Right lobe of liver (tissue), 6 donors: ENCODE measurements at regions not wholly inside any gene's neighbourhood (a gene's known extent, or its start where the extent isn't known, plus 50 kb on each side); places are given as distances from the start of the nearest gene placed in this dataset.

Source experiments
- ATAC-seq, 4 donors: fragments of 200-7000 bp; cut with Tn5 transposase; one replicate each; pipeline ENCODE4 v1.9.1; 2020; ENCODE audit warnings: mild to moderate bottlenecking in 4 of 4, moderate library complexity in 4 of 4
- DNase-seq, 3 donors: peaks; one replicate each; pipeline ENCODE4 v3.0.0-alpha.2; 2020
- H3K27ac ChIP-seq, 3 donors: fragments of 200-600 bp; one replicate each; pipeline ENCODE4 v1.8.0; 2022
- H3K27me3 ChIP-seq, 2 donors: fragments of 200-600 bp; one replicate each; pipeline ENCODE4 v1.8.0; 2022
- H3K36me3 ChIP-seq, 4 donors: fragments of 200-600 bp; sonication (generic) in 1 of 4; one replicate each; pipeline versions ENCODE4 v1.5.1 to v1.8.0; 2017 to 2022; ENCODE audit warnings: control low read depth in 1 of 4
- H3K4me1 ChIP-seq, 4 donors: fragments of 200-600 bp; sonication (generic) in 1 of 4; one replicate each; pipeline versions ENCODE4 v1.5.1 to v1.8.0; 2017 to 2022; ENCODE audit warnings: control low read depth in 1 of 4
- H3K4me3 ChIP-seq, 3 donors: fragments of 200-600 bp; one replicate each; pipeline ENCODE4 v1.8.0; 2022
- H3K9me3 ChIP-seq, 4 donors: fragments of 200-600 bp; sonication (generic) in 1 of 4; one replicate each; pipeline versions ENCODE4 v1.5.1 to v1.8.0; 2017 to 2022; ENCODE audit warnings: control low read depth in 1 of 4
- CTCF ChIP-seq, 4 donors: fragments of 200-600 bp in 3 of 4; fragments of 450-650 bp in 1 of 4; IDR thresholded peaks; one replicate each; pipeline versions ENCODE4 v1.5.1 to v1.8.0; 2016 to 2022; ENCODE audit warnings: antibody characterized with exemption in 4 of 4, mild to moderate bottlenecking in 2 of 4
- POLR2A ChIP-seq: fragments of 450-650 bp; IDR thresholded peaks from one replicate; pipeline ENCODE4 v1.6.1; 2017; ENCODE audit warnings: antibody characterized with exemption, mild to moderate bottlenecking
- WGBS: methylation state at CpG from one replicate; pipeline ENCODE4 v1.1.6; 2018; ENCODE audit warnings: low coverage, low lambda C conversion rate; ENCODE audit not compliant: insufficient coverage; ENCODE audit errors: missing lambda C conversion rate; 5-methylcytosine and 5-hydroxymethylcytosine counted together
- intact Hi-C, 2 donors: fragments of 100-400 bp; cut with DNase I; formaldehyde crosslinking; loops; one replicate each; pipeline versions ENCODE4 v1.11.2 to v1.14.1; 2022
- donor health status: DM: no; HTN: yes; CAD: no.
- donor health status: DM: no; HTN: no; CAD: no.
- donor health status: DM: no; HTN: no; CAD: no.
- donor health status: DM: no; HTN: yes; CAD: no.
- donor health status: DM: no; HTN: yes; CAD: no.

- no peaks in the 10 kb centered on the region for H3K36me3 ChIP-seq
- no peaks in the 10 kb centered on the region for H3K4me1 ChIP-seq
- no peaks in the 10 kb centered on the region for H3K9me3 ChIP-seq
- DNase-seq: no peak
- H3K27me3 ChIP-seq: no peaks in the 10 kb centered on the region
- H3K4me3 ChIP-seq: no peak overlapping the region
- no peak for ATAC-seq
- TF ChIP-seq CTCF (IDR thresholded peaks at IDR 0.05) (no peak), POLR2A (no peak)
- WGBS: 35% methylated on average over 6 of the region's 6 CpGs
- intact Hi-C loops: no loop called here
- no peak overlapping the region for H3K27ac ChIP-seq
Measured at GRCh38 chr11:37108436-37109285, 510.6 kb upstream of the RAG2 start.

GRCh38 chr11:37107831-37108230 is 509.8 kb upstream of the RAG2 start:
- intact Hi-C loops: no loop called here
- no peak overlapping the region for H3K4me3 ChIP-seq
- 35% methylated on average over 4 of the region's 4 CpGs for WGBS

GRCh38 chr11:37107415-37107814 is 509.4 kb upstream of the RAG2 start:
- no peaks in the 10 kb centered on the region for H3K36me3 ChIP-seq
- no peaks in the 10 kb centered on the region for H3K27me3 ChIP-seq
- no peak for TF ChIP-seq POLR2A
- TF ChIP-seq CTCF (IDR thresholded peaks at IDR 0.05): peak in 1 of 4 donors; percentile 9
- ATAC-seq (no peak), DNase-seq (no peak)
- H3K9me3 ChIP-seq: no peaks in the 10 kb centered on the region
- H3K4me1 ChIP-seq: no peaks in the 10 kb centered on the region
- H3K4me3 ChIP-seq: no peak overlapping the region
- H3K27ac ChIP-seq: no peak overlapping the region
- intact Hi-C loops: no loop called here

More at GRCh38 chr11:37107831-37108230, 509.8 kb upstream of the RAG2 start:
- ATAC-seq: no peak
- DNase-seq: no peak
- Histone ChIP-seq H3K4me1 (no peaks in the 10 kb centered on the region), H3K27me3 (no peaks in the 10 kb centered on the region), H3K36me3 (no peaks in the 10 kb centered on the region), H3K27ac (no peak overlapping the region), H3K9me3 (no peaks in the 10 kb centered on the region)
- TF ChIP-seq CTCF (IDR thresholded peaks at IDR 0.05) (no peak), POLR2A (no peak)

- Histone ChIP-seq H3K9me3 (no peaks in the 10 kb centered on the region), H3K4me1 (no peaks in the 10 kb centered on the region), H3K27me3 (no peaks in the 10 kb centered on the region), H3K36me3 (no peaks in the 10 kb centered on the region), H3K4me3 (no peak overlapping the region), H3K27ac (no peak overlapping the region)
- DNase-seq (no peak), ATAC-seq (no peak)
- WGBS: 32% methylated on average over 2 of the region's 2 CpGs
- intact Hi-C loops: no loop called here
- TF ChIP-seq POLR2A: no peak
Measured at GRCh38 chr11:37105427-37105826, 507.4 kb upstream of the RAG2 start.

GRCh38 chr11:37104380-37104779 is 506.3 kb upstream of the RAG2 start:
- Histone ChIP-seq H3K9me3 (no peaks in the 10 kb centered on the region), H3K4me1 (no peaks in the 10 kb centered on the region), H3K27ac (no peak overlapping the region), H3K4me3 (no peak overlapping the region), H3K27me3 (no peaks in the 10 kb centered on the region), H3K36me3 (no peaks in the 10 kb centered on the region)
- ATAC-seq (no peak), DNase-seq (no peak)
- TF ChIP-seq POLR2A: no peak
- TF ChIP-seq CTCF (IDR thresholded peaks at IDR 0.05): no peak
- intact Hi-C loops: no loop called here
